OCI-M1 (cell line): ENCODE measurements at regions not wholly inside any gene's neighbourhood (a gene's known extent, or its start where the extent isn't known, plus 50 kb on each side); places are given as distances from the start of the nearest gene placed in this dataset.

Experiments used
- DNase-seq: peaks from one replicate; lab custom pipeline; 2025; lab: John Stamatoyannopoulos, UW

GRCh38 chr1:22315315-22316078, 136.2 kb upstream of the ZBTB40 start:
- no peak for DNase-seq

GRCh38 chr1:22317231-22317919, 134.3 kb upstream of the ZBTB40 start:
- DNase-seq, result peak; percentile 28

- no peak for DNase-seq
Observed at GRCh38 chr1:22317920-22318243, 133.8 kb upstream of the ZBTB40 start.

GRCh38 chr1:22318279-22318981, 133.2 kb upstream of the ZBTB40 start:
- DNase-seq, result no peak

DNA sequence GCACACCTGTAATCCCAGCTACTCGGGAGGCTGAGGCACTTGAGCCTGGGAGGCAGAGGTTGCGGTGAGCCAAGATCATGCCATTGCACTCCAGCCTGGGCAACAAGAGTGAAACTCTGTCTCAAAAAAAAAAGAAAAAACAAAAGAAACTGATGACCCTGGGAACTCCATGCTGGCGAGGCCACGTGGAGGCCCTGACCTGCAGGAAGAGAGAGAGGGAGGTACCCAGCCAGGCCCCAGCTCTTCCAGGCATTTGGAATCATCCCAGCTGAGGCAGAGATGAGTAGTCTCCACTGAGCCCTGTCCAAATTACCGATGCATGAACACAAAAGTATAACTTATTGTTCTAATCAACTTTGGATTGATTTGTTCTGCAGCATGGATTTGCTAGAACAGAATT, 132.0 kb upstream of the ZBTB40 start:
- DNase-seq, result no peak

DNA sequence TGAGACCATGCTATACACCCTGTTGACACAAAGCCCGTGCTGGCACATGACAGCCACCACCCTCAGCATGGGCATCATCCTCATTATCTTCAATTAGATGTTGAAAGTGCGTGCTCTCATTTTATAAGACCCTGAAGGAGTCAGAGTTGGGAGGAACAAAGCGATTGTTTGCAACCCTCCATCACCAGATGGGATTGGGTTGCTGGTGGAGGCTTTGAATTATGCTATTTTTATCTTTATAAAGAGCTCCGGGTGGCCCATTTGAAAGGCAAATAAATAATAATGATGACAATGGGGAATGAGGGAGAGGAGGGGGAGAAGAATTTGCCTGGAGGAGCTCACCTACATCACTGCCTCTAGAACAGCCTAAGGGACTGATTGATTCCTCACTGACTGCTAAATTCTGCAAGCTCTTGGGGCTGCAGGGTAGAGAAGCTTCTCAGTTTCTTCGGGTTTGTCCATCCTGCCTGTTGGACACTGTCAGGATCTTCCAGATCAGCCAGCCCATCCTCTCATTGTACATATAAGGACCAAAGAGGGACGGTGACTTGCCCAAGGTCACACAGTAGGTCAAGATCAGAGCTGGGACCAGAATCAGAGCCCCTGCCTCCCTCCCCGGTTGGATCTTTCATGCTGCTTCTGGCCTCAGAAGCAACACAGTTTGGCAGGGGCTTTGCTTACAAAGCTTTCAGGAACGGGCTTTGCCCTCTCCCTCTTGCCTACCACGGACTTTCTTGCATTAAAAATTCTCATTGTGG, 130.9 kb upstream of the ZBTB40 start:
- no peak for DNase-seq

DNA sequence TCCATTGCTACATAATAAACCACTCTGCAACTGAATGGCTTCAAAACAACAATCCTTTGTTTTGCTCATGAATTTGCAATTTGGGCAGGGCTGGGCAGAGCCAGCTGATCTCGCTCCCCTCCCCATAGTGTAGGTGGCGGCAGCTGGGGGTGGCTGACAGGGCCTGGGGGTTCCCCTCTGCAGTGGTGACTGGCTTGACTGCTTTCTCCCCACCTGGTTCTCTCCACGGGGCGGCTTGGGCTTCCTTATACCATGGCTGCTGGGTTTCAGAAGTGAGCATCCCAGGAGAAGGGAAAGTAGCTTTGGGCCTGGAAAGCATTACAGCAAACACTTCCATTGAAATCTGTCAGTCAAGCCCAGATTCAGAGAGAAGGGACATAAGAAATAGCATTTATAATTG, 129.7 kb upstream of the ZBTB40 start:
- no peak for DNase-seq

DNA sequence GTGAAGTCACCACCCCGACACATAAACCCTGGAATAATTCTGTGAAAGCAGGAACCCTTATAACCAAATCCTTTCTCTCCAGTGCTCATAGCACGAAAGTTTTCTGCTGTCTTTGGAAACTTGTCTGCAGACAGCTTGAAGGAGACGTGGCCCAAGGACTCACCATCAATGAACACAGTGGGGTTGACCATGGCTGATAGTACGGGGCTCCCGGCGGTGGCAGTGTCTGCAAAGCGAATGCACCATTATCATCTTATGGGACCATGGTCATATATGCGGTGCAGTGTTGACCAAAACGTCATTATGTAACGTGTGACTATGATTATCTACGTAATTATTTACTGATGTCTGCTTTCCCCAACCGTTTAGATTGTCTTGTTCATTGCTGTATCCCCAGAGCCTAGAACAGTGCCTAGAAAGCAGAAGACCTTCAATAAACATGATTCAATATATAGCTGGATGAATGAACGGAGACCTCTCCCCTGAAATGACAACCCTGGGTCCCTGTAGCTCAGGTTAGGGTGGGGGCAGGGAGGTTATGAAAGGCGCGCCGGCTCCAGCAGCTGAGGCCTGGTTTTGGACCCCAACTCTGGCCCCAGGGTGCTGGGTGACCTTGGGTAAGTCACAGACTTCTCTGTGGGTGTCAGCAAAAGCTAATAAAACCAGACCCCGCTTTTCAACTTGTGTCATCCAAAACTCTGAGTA, 128.4 kb upstream of the ZBTB40 start:
- no peak for DNase-seq

DNA sequence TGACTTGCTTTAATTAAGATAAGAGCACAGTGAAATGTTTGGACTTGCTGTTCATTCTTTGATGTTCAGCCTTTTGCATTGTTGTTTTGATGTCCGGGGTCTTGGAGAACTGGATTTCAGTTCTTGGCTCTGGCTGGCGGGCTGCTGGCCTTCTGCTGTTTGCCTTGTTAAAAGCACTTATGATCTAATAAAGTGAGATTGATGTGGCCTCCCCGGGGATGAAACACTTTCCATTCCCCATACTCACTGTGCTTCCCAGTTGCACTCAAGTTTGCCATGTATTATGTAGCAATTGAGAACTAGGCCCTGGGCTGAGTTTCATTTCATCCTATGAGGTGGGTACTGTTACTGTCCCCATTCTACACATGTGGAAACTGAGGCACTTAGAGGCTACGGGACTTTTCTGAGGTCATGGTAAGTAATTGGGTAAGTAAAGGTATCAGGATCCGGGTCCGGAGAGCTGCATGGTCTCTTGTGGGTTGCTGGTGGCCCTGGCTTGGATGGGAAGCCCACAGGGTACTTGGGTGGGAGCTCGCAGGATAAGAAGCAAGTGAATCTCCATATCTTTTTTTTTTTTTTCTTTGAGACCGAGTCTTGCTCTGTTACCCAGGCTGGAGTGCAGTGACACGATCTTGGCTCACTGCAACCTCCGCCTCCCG, 127.7 kb upstream of the ZBTB40 start:
- DNase-seq, result no peak

DNA sequence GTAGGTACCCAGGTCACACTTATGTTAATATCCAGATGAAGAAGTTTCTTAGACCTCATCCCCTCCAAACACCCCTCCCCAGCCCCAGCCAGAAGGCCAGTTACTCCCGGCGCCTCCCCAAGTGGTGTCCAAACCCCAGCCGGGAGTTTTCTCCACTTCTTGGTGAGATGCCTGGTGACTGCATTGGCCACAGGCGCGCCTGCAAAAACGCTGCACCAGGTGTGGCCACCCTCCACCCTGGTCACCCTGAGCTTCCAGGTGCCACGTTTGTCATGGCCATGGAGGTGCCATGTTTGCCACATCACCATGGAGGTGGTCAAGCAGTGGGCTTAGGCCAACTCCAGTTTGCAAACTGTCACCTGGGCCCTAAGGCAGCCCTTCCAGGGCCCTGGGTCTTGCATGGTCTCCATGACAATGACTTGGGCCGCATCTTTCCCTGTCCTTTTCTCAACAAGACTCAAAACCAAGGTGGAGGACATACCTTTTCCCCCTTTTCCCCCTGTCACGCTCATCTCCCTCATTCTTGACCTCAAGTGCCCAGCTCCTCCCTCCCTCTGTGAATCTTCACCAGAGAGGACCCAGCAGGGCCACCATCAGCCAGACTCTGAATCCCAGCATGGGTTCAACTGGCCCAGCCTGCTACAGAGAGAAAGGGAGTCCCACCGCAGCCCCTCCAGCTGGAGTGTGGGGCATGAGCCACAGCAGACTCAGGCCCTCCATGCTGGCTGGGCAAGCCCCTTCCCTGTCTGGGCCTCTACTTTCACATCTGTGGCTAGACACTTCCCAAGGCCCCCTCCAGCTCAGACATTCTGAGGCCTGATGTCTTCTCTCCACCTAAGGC, 125.9 kb upstream of the ZBTB40 start:
- DNase-seq, result no peak

- no peak for DNase-seq
Observed at GRCh38 chr1:22326372-22326915, 125.2 kb upstream of the ZBTB40 start.

DNA sequence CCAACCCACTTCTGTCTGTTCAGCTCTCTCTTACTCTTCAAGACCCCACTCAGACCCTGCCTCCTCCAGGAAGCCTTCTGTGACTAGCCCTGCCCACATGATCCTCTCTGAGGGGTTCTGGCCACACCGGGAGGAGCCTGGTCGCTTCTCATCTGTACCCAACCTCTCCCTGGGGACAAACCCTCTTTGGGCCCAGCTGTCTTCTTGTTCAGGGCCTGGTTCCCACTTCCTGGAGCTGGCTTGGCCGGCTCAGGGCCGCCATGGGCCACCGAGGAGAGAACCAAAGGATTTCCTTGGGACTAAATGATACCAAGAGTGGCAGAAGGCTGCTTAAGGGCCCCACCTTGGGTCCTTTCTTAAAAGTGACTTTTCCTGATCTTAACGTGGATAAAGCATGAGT, 124.7 kb upstream of the ZBTB40 start:
- no peak for DNase-seq

GRCh38 chr1:22327411-22327810, 124.2 kb upstream of the ZBTB40 start:
- no peak for DNase-seq

DNA sequence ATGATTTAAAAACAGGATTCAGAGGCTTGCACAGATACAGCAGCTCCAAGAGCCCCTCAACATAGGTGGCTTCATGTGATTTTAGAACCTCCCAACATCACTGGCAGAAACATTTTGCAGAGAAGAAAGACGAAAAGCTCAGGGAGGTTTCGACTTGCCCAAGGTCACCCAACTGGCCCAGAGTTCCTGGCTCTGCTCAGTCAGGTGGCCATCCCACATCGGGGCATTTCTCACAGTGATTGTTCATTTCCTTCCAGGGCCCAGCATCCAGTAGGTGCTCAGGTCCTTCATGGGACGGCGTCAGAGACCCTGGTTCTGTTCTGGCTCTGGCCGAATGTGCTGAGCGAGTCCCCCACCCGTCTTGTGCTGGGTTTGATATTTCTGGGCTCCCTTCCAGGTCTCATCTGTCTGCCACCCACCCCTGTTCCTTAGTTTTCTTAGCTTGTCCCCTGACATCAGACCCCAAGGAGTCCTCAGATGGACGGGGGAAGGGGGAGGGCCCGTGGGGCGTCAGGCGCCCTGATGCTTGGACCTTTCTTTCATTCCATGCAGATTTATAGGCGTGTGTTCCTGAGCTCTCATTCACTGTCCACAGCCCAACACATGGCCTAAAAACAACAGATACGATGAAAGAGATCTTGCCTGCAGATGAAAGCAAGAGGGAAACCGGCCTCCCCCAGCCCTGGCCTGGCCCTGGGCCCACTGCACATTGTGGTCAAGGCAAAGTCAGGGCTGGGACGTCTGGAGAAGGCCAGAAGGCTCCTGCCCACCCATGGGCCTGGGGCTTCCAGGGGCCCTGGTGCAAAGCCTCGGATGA, 123.1 kb upstream of the ZBTB40 start:
- no peak for DNase-seq

GRCh38 chr1:22329148-22329515, 122.5 kb upstream of the ZBTB40 start:
- DNase-seq, result no peak

DNA sequence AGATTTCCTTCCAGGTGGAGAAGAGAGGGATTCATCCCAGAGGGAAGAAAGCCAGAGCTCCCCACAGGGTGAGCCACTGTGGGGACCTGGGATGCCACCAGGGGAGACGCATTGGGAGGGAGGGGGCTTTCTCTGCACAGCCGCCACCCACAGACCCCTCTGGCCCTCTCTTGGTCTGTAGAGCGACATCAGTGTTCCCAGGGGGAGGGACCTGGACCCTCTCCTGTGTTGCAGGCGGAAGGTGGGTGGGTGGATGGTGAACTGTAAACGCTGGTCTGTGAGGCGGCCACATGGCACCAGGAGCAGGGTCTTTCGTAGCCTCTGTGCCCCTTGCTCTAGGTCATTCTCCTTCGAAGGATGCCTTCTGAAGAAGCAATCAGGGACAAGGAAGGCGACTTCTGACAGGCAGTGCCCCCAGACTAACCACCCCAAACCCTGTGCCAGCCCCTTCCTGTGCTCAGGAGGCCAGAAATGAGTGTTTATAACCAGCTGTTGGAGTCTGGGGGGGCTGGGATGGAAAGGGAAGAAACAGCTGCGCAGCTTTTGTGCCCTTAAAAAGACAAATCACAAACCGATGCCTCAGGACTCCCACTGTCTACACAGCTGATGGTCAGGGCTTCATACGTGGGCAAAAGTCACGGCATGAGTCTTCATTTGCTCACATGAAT, 121.4 kb upstream of the ZBTB40 start:
- no peak for DNase-seq

DNA sequence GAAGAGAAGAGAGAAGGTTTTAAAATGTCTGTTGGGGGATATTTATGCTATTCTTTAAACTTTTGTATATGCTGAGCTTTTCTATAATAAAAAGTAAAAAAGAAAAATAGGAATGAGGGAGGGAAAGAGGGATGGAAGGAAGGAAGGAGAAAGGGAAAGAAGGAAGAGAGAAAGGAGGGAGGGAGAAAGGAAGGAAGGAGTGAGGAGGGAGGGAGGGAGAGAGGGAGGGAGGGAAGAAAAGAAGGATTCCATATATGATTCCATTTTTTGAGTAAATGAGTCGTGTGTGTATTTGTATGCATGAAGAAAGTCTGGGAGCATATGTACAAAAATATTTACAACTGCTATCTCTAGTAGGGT, 120.9 kb upstream of the ZBTB40 start:
- no peak for DNase-seq

GRCh38 chr1:22331618-22332423, 119.8 kb upstream of the ZBTB40 start:
- DNase-seq, result no peak
